ENCODE measurements at regions not wholly inside any gene's neighbourhood (a gene's known extent, or its start where the extent isn't known, plus 50 kb on each side); places are given as distances from the start of the nearest gene placed in this dataset.

DNA sequence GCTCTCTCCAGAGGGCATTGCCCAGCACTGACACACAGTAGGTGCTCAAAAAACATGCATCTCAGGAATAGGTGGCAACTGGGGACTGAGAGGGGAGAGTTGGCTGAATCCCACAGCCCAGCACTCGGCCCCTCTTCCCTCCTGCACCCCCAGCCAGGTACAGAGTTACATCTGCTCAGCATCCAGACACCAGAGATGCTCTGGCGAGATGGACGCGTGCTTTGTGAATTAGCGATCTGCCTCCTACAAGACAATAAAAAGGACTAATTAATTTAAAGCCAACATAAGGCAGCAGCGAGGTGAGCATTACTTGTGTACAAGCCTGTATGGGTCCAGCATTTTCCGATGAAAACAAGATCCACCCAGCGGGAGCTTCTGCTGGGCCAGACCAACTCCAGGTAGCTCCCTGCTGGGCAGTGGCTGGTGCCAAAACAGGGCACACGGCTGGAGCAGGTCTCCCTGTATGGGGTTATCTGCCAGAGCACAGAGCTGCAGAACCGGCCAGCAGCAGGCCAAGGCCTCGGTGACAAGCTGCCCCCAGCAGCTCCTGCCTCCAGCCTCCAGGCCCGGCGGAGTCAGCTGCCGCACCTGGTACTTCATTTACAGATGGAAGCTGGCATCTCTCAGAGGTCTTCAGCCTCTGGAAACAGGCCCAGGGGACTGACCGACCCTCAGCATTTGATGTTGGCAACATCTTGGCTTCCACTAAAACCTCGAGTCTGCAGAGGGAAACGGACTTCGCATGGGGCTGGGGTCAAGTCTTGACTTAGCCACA lies 219.7 kb upstream of the SDK2 start:
- TF ChIP-seq EP300 (IDR thresholded peaks at IDR 0.05) (no peak), POLR2AphosphoS5 (IDR thresholded peaks at IDR 0.05) (no peak), POLR2A (IDR thresholded peaks at IDR 0.05) (no peak)
- intact Hi-C loops (cut with DNase I), result no loop called here
- Histone ChIP-seq H3K36me3 (no peaks in the 10 kb centered on the region), H3K4me1 (no peaks in the 10 kb centered on the region), H3K4me3 (no peak overlapping the region), H3K27ac (no peak overlapping the region), H3K27me3 (peaks cover 0 to 3% (median 0%) of the 10 kb centered on the region in 3 donors), H3K9me3 (no peaks in the 10 kb centered on the region)
- WGBS, 2 donors, result 91 to 92% methylated on average over 18 of the region's 18 CpGs
- DNase-seq, result no peak

DNA sequence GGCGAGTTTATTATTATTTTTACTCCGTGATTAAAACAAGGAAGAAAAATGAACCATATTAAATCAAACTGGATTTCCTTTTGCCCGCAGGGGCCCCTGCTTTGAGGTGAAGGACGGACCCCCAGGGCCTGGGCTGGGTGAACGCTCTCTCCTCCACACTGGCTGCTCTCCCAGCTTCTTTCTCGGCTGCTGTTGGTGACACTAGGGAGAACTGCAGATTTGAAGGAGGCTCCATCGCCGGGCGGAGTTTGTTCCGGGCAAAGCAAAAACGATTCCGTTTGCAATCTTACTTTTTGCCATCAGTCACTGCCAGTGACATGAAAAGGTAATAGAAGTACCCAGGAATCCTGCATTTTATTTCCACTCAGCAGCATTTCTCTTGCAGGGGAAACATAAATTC lies 221.6 kb upstream of the SDK2 start:
- intact Hi-C loops (cut with DNase I), result no loop called here
- Histone ChIP-seq H3K4me3 (no peak overlapping the region), H3K27me3 (peaks cover 0 to 3% (median 0%) of the 10 kb centered on the region in 3 donors), H3K4me1 (no peaks in the 10 kb centered on the region), H3K27ac (no peak overlapping the region), H3K9me3 (no peaks in the 10 kb centered on the region), H3K36me3 (no peaks in the 10 kb centered on the region)
- DNase-seq, result no peak
- WGBS, 2 donors, result 84 to 87% methylated on average over 12 of the region's 12 CpGs
- TF ChIP-seq POLR2AphosphoS5 (IDR thresholded peaks at IDR 0.05), result no peak
- TF ChIP-seq, protein P1, sequence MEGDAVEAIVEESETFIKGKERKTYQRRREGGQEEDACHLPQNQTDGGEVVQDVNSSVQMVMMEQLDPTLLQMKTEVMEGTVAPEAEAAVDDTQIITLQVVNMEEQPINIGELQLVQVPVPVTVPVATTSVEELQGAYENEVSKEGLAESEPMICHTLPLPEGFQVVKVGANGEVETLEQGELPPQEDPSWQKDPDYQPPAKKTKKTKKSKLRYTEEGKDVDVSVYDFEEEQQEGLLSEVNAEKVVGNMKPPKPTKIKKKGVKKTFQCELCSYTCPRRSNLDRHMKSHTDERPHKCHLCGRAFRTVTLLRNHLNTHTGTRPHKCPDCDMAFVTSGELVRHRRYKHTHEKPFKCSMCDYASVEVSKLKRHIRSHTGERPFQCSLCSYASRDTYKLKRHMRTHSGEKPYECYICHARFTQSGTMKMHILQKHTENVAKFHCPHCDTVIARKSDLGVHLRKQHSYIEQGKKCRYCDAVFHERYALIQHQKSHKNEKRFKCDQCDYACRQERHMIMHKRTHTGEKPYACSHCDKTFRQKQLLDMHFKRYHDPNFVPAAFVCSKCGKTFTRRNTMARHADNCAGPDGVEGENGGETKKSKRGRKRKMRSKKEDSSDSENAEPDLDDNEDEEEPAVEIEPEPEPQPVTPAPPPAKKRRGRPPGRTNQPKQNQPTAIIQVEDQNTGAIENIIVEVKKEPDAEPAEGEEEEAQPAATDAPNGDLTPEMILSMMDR (IDR thresholded peaks at IDR 0.05), result no peak
- no peak for TF ChIP-seq EP300 (IDR thresholded peaks at IDR 0.05)
- TF ChIP-seq POLR2A (IDR thresholded peaks at IDR 0.05), result no peak

DNA sequence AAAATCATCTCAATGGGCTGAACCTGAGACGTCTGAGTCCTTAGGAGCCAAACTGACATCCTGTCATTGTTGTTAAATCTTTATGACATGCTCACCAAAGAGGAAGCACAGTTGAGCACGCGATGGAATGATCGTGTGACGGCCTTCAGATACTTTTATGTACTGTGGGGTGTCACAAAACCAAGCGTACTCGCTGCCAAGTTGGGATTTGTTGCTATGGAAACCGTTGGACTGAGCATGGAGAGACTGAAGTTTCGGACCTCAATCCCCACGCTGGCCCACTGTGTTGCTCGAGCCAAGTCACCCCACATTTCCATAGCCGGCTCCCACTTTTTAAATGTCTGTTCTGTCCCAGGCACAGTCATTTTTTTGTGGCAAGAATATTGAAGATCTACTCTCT lies 222.8 kb upstream of the SDK2 start:
- H3K27ac ChIP-seq, result no peak overlapping the region
- H3K4me1 ChIP-seq, result no peaks in the 10 kb centered on the region
- no peak for DNase-seq
- no peak overlapping the region for H3K4me3 ChIP-seq
- no peaks in the 10 kb centered on the region for H3K9me3 ChIP-seq
- H3K36me3 ChIP-seq, result no peaks in the 10 kb centered on the region
- TF ChIP-seq, protein P1 (IDR thresholded peaks at IDR 0.05), result no peak
- TF ChIP-seq POLR2A (IDR thresholded peaks at IDR 0.05), result no peak
- no peaks in the 10 kb centered on the region for H3K27me3 ChIP-seq
- intact Hi-C loops (cut with DNase I), result no loop called here
- 68% methylated on average over 12 of the region's 12 CpGs for WGBS, 2 donors

DNA sequence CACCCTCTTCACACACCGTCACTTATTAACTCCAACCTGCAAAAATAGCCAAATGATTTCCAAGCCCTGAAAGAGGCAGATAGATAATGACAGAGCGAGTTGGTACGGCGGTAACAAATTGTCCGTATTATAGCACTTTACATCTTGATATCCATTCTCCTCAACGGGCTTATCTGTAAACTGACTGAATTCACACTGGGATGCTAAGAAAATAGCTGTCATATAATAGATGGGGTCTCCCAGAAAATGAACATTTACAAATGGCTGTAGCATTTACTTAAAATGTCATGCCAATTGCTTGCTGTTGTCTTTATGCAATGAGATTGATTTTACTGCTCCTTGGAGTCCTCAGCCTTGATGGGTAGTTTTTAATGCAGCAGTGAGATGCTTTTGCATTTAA lies 225.8 kb upstream of the SDK2 start:
- no peak for DNase-seq
- Histone ChIP-seq H3K4me3 (no peak overlapping the region), H3K36me3 (no peaks in the 10 kb centered on the region), H3K27ac (no peak overlapping the region), H3K9me3 (no peaks in the 10 kb centered on the region), H3K27me3 (no peaks in the 10 kb centered on the region), H3K4me1 (no peaks in the 10 kb centered on the region)
- intact Hi-C loops (cut with DNase I), result no loop called here
- 79 to 86% methylated on average over 6 of the region's 6 CpGs for WGBS, 2 donors
- TF ChIP-seq POLR2AphosphoS5 (IDR thresholded peaks at IDR 0.05) (no peak), EP300 (IDR thresholded peaks at IDR 0.05) (no peak), POLR2A (IDR thresholded peaks at IDR 0.05) (no peak)
- TF ChIP-seq, protein P1 (IDR thresholded peaks at IDR 0.05), result no peak

DNA sequence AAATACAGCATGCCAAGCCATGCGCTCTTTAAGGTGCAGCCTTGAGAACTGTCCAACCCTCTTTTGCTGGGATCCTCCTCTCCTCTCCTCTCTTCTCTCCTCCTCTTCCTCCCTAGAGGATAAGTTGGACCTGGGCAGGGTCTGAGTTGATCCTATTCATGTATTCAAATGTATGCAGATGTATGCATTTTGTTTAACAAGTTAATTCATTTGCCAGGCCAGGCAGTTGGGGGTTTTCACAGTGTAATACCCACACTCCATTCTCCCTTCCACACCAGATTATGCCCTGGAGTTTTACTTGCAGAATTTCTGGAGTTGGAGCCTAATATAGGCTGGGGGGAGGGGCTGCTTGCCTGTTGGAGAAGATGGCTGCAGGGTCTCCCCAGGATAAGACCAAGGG lies 226.2 kb upstream of the SDK2 start:
- WGBS, 2 donors, result 91 to 95% methylated on average over 1 of the region's 1 CpG
- no peak overlapping the region for H3K27ac ChIP-seq
- H3K9me3 ChIP-seq, result no peaks in the 10 kb centered on the region
- no peak overlapping the region for H3K4me3 ChIP-seq
- H3K4me1 ChIP-seq, result no peaks in the 10 kb centered on the region
- TF ChIP-seq, protein P1 (IDR thresholded peaks at IDR 0.05), result no peak
- TF ChIP-seq POLR2AphosphoS5 (IDR thresholded peaks at IDR 0.05) (no peak), EP300 (IDR thresholded peaks at IDR 0.05) (no peak), POLR2A (IDR thresholded peaks at IDR 0.05) (no peak)
- no peaks in the 10 kb centered on the region for H3K36me3 ChIP-seq
- DNase-seq, result no peak
- intact Hi-C loops (cut with DNase I), result no loop called here
- H3K27me3 ChIP-seq, result no peaks in the 10 kb centered on the region
